Cardiac septum (tissue), 1 donor: ENCODE measurements at regions not wholly inside any gene's neighbourhood (a gene's known extent, or its start where the extent isn't known, plus 50 kb on each side); places are given as distances from the start of the nearest gene placed in this dataset.
"Not testable (repeated sequence)": the region's sequence is repeated elsewhere in the genome, so short reads cannot be mapped to it uniquely, and the experiment has no call there.

Experiments used
- DNase-seq: peaks from one replicate; pipeline ENCODE4 v3.0.0-alpha.2; 2020; ENCODE audit warnings: low spot score
- intact Hi-C: fragments of 100-400 bp; cut with DNase I; formaldehyde crosslinking; loops from one replicate; pipeline ENCODE4 v1.14.0; 2022
- donor health status: DM: no; HTN: no; CAD: no.

DNA sequence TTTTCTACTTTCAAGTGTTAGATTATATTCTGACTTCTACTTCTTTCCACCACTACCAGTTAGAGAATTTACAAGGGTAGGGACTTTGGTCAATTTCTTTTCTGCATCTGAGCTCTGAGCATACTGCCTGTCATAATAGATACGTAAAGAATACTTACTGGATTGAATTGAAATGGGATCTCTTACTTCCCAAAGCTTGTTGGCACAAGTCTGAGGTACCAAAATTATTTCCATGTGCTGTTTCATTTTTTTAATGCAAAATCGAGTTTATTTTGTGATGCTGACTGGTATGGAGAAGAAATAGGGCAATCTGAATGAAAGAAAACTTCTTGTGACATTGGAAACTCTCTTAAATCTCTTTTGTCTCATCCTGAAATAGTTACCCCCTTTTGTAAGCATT is 428.9 kb downstream of the SPATA31D1 start:
- intact Hi-C loops, result no loop called here
- DNase-seq, result no peak

DNA sequence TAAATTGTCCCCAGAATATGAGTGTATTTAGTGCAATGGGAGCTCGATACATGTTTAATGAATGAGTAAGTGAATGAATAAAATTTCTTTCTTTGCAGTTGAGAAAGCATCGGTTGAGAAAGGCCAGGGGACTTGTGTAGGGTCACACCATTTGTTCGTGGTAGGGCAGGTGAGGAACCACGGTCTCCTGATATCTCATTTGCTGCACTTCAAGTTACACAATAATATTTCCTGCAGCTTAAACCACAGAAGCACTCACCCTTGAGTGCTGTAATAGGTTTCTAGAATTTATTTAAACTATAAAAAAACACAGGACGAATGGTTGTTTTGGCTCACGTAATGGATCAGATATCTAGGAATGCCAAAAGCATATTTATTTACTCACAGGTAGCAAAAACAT is 429.8 kb downstream of the SPATA31D1 start:
- intact Hi-C loops, result no loop called here

DNA sequence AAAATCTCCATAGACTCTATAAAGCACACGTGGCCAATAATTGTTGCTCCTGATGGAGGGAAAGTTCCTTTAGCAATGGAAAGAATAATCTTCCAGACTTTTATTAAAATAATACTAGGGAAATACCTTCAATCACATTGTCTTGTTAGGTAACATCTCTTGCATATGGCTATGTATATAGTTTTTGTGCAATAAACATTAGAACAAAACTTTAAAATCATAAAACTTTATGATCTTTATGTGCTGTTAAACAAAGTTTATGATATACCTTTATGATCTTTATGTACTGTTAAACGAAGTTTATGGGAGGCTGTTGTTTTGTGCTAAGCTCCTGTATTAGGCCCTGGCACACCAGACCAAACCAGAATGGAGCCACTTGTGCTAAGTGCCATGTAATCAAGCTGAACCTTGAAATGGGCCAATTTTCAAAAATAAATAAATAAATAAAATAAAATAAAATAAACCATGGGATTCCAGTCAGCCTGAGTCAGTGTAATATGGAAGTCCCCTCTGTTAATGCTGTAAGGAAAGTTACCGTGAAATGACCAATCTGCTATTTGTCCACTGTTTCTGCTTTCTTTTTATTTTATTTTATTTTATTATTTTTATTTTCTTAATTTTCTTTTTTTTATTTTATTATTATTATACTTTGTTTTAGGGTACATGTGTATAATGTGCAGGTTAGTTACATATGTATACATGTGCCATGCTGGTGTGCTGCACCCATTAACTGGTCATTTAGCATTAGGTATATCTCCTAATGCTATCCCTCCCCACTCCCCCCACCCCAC is 431.3 kb downstream of the SPATA31D1 start:
- no peak for DNase-seq
- intact Hi-C loops, result no loop called here

More for the DNA sequence above, 429.8 kb downstream of the SPATA31D1 start:
- DNase-seq, result no peak

DNA sequence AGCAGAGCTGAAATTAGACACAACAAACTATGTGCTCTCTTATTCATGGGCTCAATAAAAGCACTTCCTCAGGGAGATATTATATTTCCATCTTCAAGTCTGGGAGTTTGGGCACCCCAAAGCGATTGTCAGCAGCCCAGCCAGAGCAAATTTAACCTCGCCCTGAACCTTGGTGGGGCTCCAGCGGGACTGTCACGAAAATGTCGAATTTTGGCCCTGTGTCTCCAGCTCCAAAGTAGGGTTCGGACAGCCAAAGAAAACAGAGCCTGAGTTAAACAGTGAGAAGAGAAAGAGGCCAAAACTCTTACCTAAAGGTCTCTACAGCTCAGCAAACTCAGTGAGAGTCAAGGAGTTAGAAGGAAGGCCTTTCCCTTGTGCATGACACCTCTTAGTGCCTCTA is 432.9 kb downstream of the SPATA31D1 start:
- DNase-seq, result no peak
- intact Hi-C loops, result no loop called here

DNA sequence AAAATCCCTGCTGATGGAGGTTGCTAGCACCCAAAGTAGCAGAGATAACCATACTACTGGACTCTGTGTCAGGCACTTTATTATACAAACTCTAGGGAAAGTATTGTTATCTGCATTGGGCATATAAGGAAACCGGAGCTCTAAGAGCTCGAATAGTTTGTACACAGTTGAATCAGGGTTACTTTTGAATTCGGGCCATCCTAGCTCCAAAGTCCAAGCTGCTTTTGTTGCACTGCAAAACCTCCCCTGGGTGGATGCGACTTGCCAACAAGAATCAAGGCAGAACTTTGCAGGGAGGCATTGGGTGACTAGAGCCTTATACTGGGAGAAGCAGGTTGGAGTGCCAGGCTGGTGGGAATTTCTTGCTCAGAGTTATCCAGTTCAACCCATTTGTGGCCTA is 435.1 kb downstream of the SPATA31D1 start:
- intact Hi-C loops, result no loop called here
- no peak for DNase-seq

DNA sequence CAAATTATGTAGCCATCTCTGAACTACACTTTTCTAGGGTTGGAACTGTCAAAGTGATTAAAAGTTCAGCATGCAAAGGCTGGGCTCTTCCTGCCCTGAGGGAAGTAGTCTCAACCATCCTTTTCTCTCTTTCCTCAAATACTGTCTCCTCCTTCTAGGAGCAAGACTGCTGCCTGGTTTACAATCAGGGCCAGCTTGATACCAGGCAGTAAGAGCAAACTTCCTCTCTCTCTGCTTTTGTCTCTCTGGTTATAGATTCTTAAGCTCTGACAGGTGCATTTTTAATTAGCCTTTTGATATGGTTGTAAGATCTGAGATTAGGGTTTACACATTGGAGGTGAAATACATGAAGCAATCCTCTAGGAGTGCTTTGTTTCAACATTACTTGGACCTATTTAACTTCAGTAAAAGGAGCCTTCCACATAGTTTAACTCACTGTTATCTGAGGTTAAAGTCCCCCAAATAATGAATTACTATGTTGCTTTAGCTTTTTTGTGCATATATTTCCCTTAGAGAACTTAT is 436.1 kb downstream of the SPATA31D1 start:
- intact Hi-C loops, result no loop called here

DNA sequence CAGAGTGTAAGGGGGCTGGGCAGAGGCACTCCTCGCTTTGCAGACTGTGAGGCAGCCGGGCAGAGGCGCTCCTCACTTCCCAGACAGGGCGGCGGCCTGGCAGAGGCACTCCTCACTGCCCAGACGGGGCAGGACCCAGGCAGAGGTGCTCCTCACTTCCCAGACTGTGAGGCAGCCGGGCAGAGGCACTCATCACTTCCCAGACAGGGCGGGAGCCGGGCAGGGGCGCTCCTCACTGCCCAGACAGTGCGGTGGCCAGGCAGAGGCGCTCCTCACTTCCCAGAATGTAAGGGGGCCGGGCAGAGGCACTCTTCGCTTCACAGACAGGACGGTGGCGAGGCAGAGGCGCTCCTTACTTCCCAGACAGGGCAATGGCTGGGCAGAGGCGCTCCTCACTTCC is 442.5 kb downstream of the SPATA31D1 start:
- intact Hi-C loops, result no loop called here
- DNase-seq, result no peak

More for the DNA sequence above, 436.1 kb downstream of the SPATA31D1 start:
- no peak for DNase-seq

DNA sequence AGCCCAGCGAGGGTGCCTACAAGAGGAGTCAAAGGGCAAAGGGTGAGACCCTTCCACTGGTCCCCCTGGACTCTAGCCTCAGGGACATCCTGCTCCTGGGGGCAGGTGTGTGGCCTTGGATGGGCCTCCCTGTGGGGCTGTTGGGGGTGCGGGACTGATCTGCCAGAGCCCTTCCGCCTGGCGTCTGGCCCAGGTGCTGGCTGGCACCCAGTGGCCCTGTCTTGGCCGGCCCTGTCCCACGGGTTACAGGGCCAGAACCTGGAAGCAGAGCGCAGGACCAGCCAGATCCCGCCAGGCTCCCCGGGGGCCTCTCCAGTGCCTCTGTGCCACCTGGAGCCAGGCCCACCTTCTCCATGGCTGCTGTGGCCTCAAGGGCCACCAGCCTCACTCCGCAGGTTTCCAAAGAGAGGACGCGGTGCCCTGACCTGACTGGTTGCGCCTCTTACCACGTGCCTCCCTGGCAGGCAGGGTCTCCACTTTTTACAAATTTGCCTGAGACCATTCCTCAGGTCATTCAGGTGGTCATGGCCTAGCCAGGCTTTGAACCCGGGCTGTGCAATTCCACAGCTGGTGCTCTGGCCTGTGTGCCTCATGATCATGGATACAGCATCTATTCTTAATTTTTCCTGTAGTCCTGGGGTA is 444.8 kb downstream of the SPATA31D1 start:
- intact Hi-C loops, DNase-seq: not testable (repeated sequence)

DNA sequence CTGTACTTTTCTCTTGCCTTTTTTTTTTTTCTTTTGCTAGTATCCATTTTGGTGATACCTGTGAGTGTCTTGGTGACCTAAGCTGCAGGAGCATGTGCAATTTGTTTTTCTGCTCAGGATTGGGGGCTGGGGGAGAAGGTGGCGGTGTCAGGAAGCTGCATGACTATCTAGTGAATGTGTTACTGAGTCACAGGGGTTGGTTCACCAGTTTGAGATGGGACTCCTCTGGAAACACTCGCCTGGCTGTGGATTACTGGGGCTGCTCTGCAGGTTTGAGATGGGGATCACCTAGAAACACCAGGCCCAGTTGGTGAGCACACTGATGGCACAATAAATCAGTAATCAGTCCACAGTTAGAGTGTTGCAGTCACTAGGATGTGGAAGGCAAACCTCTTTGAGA is 447.9 kb downstream of the SPATA31D1 start:
- intact Hi-C loops, result no loop called here

DNA sequence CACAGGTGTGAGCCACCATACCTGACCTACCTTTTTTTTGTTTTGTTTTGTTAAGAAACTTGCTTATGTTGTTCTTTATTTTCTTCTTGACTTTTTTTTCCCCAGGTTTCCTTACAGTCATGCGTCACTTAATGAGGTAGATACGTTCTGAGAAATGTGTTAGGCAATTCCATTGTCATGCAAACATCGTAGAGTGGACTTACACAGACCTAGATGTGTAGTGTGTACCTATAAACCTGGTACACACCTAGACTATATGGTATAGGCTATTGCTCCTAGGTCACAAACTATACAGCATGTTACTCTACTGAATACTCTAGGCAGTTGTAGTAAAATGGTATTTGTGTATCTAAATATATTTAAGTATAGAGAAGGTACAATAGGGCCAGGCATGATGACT is 448.6 kb downstream of the SPATA31D1 start:
- intact Hi-C loops, DNase-seq: not testable (repeated sequence)

More for the DNA sequence above, 447.9 kb downstream of the SPATA31D1 start:
- DNase-seq, result no peak

DNA sequence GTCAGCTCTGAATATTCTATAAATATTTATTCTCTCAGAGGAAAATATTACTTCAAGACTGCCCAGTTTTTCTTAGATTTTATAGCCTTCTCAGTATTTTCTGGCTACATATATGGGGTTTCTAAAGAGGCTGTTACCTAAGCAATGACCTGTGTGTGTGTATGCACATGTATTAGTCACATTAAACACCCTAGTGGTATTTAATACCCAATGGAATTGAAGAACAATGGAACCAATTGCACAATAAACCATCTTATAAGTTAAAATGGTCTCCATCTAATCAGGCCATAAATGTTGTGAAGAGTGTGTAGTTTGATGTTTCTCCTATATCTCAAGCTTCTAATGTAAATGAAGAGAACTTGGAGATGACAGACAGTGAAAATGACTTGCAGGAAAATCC is 450.0 kb downstream of the SPATA31D1 start:
- intact Hi-C loops, result no loop called here
- DNase-seq, result no peak

DNA sequence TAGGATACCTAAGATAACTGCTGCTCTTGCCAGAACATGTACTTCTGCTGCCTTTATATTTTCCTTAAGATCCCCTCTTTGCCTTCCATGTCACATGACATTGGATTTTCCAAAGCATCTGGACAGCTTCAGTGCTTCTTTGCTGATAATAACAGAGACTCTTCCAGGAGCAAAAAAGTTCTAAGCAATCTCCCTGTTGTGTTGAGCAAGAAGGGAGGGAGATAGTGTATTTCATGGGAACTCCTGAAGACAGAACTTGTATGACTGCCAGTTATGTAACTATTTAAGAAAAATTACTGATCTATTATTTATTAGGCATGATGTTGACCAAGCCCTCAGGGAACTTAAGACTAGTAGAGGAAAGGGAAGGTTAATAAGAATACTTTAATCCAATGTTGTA is 454.7 kb downstream of the SPATA31D1 start:
- DNase-seq, result no peak
- intact Hi-C loops, result no loop called here

DNA sequence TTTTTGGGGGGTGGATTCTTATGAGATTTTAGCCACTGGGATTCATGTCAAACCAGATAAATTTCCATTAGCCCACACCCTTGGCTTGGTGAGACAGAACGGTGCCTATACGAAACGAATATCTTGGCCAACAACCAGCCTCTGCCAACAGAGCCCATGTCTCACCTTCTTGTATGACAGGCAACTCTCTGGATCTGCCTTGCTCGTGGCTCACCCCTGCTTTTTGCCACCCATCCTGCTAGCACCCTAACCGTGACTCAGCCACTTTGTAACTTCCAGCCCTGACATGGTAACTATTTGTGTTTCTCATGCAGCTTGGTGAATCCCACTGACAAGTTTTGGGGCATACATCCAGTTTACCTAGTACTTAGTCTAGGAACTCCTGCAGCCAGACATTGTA is 457.0 kb downstream of the SPATA31D1 start:
- no peak for DNase-seq
- intact Hi-C loops, result no loop called here

DNA sequence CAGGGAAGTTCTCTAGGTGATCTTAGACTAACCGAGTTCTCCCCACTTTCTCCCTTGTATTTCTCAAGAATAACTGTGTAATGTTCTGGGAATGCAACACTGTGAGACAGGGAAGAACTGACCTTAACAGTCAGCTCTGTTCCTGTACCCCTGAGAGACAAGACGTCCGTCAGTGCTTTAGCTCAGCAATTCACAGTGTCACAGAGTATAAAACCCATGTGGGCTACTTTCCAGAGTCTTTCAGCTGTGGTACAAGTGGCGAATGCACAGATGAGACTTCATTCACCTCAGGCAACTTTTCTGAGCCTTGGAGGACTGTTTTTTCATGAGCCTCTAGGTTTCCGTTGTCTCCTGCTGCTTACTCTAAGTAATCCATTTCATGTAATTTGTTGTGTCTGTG is 458.8 kb downstream of the SPATA31D1 start:
- intact Hi-C loops, result no loop called here
- DNase-seq, result no peak

DNA sequence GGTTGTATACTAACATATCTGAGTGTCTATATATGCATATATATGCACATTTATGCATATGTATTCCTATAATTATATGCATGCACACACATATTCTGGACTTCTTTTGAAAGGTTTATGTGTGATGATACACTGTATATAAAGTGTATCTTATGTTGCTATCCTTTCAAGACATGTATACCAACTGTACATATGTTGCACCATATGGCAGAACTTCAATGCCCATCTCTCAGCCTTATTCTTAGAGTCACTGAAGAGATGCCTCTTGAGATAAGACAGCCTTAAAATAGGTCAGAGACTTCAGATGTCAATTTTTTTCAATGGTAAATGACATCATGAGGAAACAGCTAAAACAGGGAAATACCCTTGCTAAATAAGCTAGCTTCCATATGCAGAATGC is 461.4 kb downstream of the SPATA31D1 start:
- DNase-seq, result no peak
- intact Hi-C loops, result no loop called here

DNA sequence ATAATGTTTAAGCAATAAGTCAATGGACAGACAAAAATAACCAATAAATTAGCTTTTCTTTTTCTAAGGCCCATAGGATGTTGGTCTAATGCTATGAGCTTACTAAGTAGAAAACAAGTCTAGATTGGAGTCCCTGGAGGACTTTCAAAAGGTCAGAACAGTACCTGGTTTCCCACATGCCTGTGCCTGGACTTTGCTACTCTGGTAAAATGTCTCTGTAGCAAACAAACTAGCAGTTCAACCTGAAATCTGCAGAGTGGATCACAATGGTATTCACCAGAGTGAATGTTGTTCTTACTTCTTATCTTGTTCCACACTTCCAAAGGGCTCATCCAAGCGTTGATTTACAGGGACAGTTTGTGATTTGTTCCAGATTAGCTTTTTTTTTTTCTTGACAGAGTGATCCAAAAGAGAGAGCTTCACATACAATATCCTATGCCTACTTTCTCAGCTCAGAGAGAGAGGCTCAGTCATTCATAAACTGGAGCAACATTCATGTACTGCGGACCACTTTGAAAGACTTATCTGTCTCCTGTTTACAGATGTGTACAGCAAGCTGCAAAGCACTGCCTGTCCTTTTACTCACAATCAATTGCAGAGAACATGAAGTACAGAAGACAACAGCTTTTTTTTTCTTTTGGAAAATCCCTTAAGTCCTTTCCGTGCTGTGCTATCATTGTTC is 466.1 kb downstream of the SPATA31D1 start:
- DNase-seq, result no peak
- intact Hi-C loops, result no loop called here

DNA sequence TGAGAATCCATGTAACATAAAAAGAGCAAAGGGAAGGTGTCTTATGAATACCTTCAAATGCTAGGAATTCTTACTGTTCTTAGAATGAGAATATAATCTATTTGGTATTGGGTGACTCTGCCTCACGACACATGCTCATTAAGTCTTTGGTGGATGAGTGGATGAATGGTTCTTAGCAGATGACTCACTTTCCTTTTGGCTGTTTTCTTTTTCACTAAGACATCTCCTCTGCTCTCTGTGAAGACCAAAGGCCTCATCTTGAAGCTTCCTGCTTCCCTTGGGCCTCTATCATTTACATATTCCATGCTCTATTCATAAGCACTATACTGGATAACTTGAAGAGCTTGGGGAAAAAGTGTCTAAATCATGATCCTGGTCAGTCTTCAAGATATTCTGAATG is 468.1 kb downstream of the SPATA31D1 start:
- intact Hi-C loops, result no loop called here
- DNase-seq, result no peak

DNA sequence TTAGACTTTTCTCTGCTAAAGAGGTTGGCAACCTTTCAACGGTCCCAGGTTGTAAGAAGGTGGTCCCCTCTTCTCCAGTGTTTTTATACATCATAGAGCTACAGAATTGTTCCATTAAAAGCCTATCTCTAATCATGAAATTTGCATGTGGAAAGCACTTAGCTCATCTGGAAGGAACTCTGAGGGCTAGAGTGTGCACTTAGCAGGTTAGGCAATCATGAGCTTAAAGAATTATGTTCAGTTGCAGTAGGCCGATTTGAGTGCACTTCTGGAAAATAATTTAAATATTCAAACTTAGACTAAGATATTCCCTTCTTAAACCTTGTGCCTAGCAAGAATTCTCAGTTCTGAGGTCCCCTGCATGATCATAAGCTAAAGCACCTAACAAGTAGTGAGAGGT is 468.7 kb downstream of the SPATA31D1 start:
- intact Hi-C loops, result no loop called here
- no peak for DNase-seq

DNA sequence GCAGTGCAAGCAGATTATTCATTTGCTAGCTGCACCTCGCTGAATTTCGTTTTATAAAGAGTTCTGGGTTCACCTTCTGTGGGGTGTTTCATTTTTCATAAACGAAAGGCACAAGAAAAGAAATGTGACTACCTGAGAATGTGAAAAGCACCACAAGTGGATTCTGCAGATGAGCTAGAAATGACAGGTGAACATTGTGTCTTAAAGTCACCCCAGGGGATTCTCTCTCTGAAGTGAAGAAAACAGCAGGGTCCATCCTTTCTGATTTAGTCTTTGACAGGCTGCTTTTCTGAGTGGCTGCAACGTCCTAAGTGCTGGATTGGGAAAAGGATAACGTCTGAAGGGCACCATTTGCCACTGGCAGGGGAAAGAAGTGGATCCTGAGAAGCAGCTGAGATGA is 469.3 kb downstream of the SPATA31D1 start:
- no peak for DNase-seq
- intact Hi-C loops, result no loop called here

DNA sequence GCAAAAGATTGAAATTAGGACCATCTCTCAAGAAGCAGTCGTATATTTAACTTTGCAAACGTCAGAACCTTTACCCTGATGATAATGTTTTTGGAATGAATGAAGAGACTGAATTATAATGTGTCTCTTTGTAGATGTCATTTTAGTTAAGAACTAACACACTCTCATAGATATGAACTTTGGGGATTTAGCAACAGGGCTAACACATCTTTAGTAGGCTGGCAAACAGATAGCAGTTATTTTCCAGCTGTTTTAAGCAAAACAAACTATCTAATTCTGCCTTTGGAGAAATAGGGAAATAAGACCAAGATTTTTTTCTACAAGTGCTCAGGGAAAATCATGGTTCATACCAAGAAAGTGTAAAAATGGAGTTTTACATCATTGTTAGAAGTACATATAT is 469.7 kb downstream of the SPATA31D1 start:
- no peak for DNase-seq

More for the DNA sequence above, 469.7 kb downstream of the SPATA31D1 start:
- intact Hi-C loops, result no loop called here
